ENCODE measurements at regions not wholly inside any gene's neighbourhood (a gene's known extent, or its start where the extent isn't known, plus 50 kb on each side); places are given as distances from the start of the nearest gene placed in this dataset.

DNA sequence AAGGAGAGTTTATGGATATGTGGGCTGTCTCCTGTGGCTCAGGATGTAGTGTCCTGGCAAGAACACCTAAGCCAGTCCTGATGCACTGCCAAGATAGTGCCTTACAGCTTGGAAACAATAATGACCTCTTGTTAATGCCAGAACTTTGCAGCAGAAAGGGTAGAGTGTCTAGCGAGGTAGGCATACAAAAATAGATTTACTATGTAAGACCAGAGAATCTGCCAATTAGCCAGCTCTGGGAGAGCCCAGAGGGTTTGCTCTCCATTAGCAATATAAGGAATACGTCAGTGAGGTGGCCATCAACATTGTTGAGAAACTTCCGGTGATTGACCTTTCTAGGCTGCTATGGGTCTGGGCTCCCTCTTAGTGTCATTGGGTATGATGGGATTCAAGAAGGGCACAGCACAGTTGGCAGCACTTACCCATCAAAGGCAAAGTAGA, 178.5 kb upstream of the GALNT2 start:
- no peak for DNase-seq (ENCODE audit: low read depth)
- no peak overlapping the region for H3K4me3 ChIP-seq (ENCODE audit: low read depth, low read length)
- TF ChIP-seq, protein P1, sequence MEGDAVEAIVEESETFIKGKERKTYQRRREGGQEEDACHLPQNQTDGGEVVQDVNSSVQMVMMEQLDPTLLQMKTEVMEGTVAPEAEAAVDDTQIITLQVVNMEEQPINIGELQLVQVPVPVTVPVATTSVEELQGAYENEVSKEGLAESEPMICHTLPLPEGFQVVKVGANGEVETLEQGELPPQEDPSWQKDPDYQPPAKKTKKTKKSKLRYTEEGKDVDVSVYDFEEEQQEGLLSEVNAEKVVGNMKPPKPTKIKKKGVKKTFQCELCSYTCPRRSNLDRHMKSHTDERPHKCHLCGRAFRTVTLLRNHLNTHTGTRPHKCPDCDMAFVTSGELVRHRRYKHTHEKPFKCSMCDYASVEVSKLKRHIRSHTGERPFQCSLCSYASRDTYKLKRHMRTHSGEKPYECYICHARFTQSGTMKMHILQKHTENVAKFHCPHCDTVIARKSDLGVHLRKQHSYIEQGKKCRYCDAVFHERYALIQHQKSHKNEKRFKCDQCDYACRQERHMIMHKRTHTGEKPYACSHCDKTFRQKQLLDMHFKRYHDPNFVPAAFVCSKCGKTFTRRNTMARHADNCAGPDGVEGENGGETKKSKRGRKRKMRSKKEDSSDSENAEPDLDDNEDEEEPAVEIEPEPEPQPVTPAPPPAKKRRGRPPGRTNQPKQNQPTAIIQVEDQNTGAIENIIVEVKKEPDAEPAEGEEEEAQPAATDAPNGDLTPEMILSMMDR (IDR thresholded peaks at IDR 0.05; ENCODE audit: insufficient read depth, low read length) = no peak

DNA sequence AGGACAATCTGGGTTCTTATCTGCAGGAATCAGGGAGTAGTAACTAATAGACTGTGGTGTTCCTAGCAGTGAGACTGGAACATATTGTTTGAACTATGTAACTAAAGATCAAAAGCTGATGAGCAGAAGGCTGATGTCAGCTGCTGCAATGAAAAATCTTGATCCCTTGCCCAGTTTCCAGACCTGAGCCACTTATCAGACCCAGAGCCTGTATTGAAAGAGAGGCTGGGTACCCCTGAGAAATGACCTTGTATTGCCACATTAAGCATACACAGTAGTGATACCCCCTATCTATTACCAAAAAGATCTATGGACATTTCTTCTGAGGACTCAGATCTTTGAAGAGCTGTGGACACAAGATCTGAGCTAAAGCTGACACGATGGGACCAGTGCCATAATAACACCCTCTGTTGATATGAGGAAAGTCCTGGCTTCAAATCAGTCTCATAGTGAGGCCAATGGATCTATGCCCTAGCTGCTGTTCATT, 178.0 kb upstream of the GALNT2 start:
- TF ChIP-seq, protein P1 (IDR thresholded peaks at IDR 0.05; ENCODE audit: insufficient read depth, low read length) = no peak
- no peak for DNase-seq (ENCODE audit: low read depth)
- H3K4me3 ChIP-seq (ENCODE audit: low read depth, low read length) = no peak overlapping the region

DNA sequence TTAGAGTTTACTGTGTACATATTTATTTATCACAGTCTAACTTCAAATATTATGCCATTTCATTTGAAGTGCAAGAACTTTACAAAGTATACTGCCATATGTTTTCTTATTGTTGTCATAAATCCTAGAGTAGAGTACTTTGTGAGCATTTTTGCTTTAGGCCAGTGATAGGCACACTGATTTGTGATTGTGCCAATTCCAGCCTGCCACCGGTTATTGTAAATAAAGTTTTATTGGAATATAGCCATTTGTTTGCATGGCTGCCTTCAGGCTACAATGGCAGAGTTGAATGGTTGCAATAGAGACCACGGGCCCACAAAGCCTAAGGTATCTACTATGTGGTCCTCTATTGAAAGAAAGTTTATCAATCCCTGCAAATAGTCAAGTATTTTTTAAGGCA, 175.8 kb upstream of the GALNT2 start:
- H3K4me3 ChIP-seq (ENCODE audit: low read depth, low read length) = no peak overlapping the region
- TF ChIP-seq, protein P1 (IDR thresholded peaks at IDR 0.05; ENCODE audit: insufficient read depth, low read length) = no peak
- no peak for DNase-seq (ENCODE audit: low read depth)

DNA sequence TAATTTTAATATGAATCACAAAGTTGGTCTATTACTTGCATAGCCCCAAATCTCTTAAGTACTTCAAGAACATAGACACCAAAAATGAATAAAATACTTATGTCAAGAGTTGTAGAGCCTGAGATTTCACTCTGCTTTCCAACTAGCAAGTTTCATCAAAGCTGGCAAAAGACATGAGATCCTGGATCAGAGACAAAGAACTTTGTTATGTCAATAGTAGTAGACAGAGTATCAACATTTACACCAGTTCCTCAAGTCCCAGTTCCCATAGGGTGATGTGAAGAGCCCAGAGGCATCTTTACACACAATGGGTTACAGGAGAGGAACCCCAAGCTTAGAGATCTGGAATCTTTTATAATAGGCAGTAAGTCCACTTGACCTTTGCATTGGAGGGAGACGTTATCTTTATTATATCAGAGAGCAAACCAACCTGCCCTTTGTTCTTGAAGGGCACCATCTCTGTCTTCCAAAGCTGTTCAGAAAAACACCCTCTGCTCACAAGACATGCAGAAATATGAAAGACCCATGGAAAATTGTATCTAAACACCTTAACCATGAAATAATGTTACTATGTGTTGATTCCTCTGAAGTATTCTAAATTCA, 174.4 kb upstream of the GALNT2 start:
- TF ChIP-seq, protein P1 (IDR thresholded peaks at IDR 0.05; ENCODE audit: insufficient read depth, low read length) = no peak

DNA sequence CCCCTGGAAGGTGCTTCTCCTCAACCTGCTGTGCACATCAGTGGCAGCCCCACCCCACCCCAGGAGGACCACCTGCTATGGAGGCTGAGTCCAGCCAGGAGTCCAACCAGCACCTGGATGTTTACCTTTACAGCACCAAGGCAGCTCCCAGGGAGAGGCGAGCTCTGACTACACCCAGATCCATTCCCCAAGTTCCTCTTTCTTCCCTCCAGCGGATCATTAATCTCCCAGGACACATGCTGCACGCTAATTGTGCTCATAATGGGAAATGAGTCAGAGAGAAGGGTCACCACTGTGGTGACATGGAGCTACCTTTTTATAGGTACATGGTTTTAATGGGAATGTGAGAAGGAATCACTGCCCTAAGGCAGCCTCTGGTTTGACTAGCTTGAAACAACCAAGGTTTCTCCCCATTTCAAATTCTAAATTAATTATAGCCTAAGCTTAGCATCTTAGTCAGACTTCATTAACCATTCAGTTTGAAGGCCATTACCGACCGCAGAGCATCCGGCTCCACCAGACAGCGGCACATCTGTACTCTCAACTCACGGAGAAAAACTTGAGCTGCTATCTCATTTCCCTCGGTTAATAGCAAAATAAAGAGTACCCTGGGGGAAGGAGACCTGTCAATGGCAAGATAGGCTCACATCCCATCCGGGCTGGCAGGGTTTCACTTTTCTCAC, 173.1 kb upstream of the GALNT2 start:
- no peak overlapping the region for H3K4me3 ChIP-seq (ENCODE audit: low read depth, low read length)
- no peak for DNase-seq (ENCODE audit: low read depth)
- TF ChIP-seq, protein P1 (IDR thresholded peaks at IDR 0.05; ENCODE audit: insufficient read depth, low read length) = no peak

More for the DNA sequence above, 174.4 kb upstream of the GALNT2 start:
- no peak overlapping the region for H3K4me3 ChIP-seq (ENCODE audit: low read depth, low read length)
- no peak for DNase-seq (ENCODE audit: low read depth)

DNA sequence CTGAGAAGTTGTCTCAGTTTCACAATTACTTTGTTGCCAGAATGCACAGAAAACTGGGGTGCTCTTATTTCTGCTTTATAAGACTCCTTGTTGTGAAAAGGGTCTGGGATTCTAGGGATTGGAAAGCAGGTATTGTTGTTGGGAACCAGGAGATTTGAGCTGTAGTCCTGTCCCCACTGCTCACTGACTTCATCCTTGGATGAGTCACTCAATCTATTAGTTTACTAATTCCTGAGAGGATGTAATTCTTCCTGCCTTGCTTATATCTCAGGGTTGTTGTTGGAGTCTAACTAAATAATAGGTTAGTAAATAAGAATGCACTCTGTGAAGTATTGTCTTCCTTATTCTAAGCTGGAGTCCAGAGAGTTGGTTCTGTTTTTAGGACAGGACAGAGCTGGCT, 172.5 kb upstream of the GALNT2 start:
- no peak overlapping the region for H3K4me3 ChIP-seq (ENCODE audit: low read depth, low read length)
- DNase-seq (ENCODE audit: low read depth) = no peak
- TF ChIP-seq, protein P1 (IDR thresholded peaks at IDR 0.05; ENCODE audit: insufficient read depth, low read length) = no peak
